ENCODE measurements at regions not wholly inside any gene's neighbourhood (a gene's known extent, or its start where the extent isn't known, plus 50 kb on each side); places are given as distances from the start of the nearest gene placed in this dataset.
A peak's percentile ranks its signal among the peaks of the same experiment; 100 is the strongest.
"Not testable (repeated sequence)": the region's sequence is repeated elsewhere in the genome, so short reads cannot be mapped to it uniquely, and the experiment has no call there.

GRCh38 chrX:138929926-138930582, 218.5 kb upstream of the FGF13 start:
- no peak for DNase-seq (ENCODE audit: low spot score)

- DNase-seq (ENCODE audit: low spot score) = no peak
Measured at GRCh38 chrX:138928737-138929459, 217.4 kb upstream of the FGF13 start.

DNA sequence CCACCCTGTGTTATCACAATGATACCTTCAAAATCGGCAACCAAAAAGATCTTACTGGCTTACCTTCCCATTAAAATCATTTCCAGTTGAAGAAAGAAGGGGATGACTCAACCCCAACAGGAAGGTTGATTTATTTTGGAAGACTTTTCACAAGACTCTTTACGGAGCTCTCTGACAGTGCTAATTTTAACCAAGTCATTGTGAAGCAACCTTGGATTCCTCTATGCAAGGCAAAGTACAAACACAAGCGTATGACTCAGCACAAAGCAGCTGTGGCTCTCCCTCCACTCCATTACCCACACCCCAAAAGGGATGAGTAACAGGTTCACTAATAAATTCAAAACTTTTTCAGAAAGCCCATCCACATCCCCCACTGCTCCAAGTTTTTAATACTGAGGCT, 213.8 kb upstream of the FGF13 start:
- DNase-seq (ENCODE audit: low spot score) = peak; percentile 80

- no peak for DNase-seq (ENCODE audit: low spot score)
Measured at GRCh38 chrX:138923805-138924204, 212.3 kb upstream of the FGF13 start.

- no peak for DNase-seq (ENCODE audit: low spot score)
Measured at GRCh38 chrX:138921031-138921430, 209.5 kb upstream of the FGF13 start.

DNA sequence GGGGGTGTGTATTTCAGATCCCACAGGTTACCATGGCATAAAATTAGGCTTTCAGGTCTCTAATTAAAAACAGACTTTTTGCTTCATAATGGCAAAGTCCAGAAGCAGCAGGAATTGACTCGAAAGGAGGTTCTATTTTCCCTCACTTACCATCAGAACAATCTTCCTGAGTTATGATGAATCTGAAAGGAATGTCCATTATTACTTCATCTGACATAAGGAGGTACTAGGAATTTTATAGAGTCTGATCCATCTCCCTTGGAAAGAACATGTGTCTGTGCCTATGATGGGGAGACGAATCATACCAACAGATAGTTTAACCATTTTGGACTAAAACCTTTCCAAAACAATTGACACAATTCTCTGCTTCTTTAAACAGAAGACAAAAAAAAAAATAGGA, 206.3 kb upstream of the FGF13 start:
- DNase-seq (ENCODE audit: low spot score) = peak; percentile 39

- DNase-seq (ENCODE audit: low spot score) = peak; percentile 7
Measured at GRCh38 chrX:138914767-138915166, 203.2 kb upstream of the FGF13 start.

DNA sequence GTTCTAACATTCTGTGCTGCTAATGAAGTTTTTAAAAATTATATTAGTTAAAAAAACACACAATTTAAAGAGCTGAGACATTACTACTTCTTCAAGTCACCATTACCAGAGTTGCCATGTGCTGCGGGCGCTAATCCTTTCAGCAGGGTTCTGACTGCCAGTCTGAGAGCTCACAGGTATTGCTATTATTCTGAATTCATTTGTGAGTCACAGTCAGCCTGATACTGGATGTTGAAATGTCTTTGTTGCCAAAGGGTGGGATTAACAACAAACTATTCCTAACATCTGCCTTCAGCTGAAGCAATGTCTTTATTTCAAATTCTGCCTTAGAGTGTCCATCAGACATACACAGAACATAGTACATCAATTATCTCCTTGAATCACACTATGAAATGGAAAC, 197.1 kb upstream of the FGF13 start:
- no peak for DNase-seq (ENCODE audit: low spot score)

- no peak for DNase-seq (ENCODE audit: low spot score)
Measured at GRCh38 chrX:138897621-138898492, 186.3 kb upstream of the FGF13 start.

DNA sequence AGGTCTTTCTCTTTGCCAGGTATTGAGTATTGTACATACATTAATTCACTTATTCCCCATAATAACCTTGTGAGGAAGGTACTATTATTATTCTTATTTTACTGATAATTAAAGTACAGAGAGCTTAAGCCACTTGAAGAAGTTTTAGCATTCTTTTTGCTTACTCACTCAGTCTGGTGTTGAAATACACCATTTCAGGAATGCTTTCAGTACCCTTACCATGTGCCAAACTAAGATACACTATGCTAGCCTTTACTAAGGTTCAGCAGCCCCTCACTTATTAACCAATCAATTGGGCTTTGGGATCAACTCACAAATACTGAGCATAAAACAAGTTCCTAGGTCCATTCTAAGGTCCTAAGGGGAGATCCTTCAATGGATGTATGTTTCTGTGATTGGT, 179.0 kb upstream of the FGF13 start:
- peak; percentile 15 for DNase-seq (ENCODE audit: low spot score)

GRCh38 chrX:138889149-138889548, 177.6 kb upstream of the FGF13 start:
- no peak for DNase-seq (ENCODE audit: low spot score)

GRCh38 chrX:138886769-138887168, 175.3 kb upstream of the FGF13 start:
- DNase-seq (ENCODE audit: low spot score) = no peak

DNA sequence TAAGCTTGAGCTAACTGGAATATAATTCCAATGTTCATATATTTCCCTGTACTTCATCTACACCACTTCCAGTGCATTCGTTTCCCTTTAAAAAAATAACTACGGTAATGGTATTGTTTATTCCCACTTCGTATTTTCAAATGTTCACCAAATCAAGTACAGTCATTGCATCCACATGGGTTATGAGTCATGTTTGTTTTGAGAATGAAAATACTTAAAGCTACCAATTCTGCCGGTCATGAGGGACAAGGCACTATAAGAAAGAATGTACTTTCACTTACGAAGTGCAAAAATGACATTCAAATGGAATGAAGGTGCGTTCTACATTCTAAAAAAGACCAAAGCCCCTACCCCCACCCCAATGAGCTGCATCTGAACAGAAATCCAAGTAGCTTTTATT, 174.4 kb upstream of the FGF13 start:
- peak; percentile 38 for DNase-seq (ENCODE audit: low spot score)

DNA sequence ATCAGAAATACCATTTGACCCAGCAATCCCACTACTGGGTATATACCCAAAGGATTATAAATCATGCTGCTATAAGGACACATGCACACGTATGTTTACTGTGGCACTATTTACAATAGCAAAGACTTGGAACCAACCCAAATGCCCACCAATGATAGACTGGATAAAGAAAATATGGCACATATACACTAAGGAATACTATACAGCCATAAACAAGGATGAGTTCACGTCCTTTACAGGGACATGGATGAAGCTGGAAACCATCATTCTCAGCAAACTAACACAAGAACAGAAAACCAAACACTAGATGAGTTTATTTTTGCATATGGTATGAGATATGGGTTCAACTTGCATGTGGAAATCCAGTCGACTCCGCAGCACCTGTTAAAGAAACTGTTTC, 168.8 kb upstream of the FGF13 start:
- DNase-seq (ENCODE audit: low spot score) = not testable (repeated sequence)

DNA sequence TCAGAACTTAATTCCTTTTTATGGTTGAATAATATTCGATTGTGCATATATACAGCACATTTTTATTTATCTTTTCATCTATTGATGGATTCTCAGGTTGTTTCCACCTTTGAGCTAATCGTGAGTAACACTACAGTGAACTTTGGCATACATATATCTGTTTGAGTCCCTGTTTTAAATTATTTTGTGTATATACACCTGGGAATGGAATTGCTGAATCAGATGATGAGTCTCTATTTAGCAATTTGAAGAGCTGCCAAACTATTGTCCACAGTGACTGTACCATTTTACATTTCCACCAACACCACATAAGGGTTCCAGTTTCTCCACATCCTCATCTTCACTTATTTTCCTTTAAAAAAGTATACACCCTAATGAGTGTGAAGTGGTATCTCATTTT, 166.2 kb upstream of the FGF13 start:
- DNase-seq (ENCODE audit: low spot score) = no peak

GRCh38 chrX:138875472-138875871, 164.0 kb upstream of the FGF13 start:
- no peak for DNase-seq (ENCODE audit: low spot score)

DNA sequence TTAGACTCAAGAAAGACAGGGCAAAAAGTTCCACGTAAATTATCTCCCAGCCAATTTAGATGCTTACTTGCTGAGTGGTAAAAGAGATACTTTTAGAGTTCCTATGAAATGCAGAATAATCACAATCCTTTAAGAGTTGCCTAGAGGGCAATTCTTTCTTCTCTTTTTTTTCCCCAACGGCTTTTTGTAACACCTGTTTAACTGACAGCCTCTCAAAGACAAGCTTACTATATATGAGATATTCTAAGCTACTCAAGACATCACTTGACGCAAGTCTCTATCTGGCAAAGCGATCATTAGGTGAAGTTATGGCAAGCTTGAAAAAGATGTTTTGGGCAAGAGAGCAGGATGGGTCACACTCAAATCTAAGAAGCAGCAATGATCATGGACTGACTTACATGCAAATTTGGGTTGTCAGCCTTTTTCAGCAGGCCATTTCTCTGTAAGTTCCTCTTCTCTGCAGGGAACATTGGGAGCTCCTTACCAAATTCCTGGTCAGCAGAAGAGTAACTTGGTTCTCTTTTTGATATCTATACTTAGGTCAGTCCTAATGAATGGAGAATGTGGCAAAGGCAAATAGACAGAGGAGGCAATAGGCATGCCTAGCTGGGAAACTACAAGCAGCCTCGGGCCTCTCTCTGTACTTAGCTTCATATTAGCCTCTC, 162.9 kb upstream of the FGF13 start:
- no peak for DNase-seq (ENCODE audit: low spot score)

GRCh38 chrX:138873640-138874039, 162.1 kb upstream of the FGF13 start:
- DNase-seq (ENCODE audit: low spot score) = not testable (repeated sequence)

DNA sequence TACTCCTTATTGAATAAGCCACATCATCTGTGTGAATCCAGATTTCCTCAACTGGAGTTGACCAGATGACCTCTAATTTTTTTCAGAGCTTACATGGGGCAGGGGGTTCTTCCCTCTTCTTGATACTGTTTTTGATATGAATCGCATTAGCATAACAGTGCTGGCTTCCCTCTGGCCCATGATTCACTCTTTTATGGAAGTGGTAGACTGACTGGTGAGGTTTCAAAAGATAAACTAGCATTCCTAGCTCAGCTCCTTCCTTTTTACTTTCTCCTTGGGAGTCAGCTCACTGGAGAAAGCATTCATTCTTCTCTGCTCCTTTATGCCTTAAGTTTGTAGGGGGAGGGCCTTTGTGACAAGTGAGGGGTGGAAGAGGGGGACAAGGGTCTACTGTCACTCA, 161.0 kb upstream of the FGF13 start:
- DNase-seq (ENCODE audit: low spot score) = no peak

GRCh38 chrX:138871739-138872138, 160.2 kb upstream of the FGF13 start:
- no peak for DNase-seq (ENCODE audit: low spot score)

DNA sequence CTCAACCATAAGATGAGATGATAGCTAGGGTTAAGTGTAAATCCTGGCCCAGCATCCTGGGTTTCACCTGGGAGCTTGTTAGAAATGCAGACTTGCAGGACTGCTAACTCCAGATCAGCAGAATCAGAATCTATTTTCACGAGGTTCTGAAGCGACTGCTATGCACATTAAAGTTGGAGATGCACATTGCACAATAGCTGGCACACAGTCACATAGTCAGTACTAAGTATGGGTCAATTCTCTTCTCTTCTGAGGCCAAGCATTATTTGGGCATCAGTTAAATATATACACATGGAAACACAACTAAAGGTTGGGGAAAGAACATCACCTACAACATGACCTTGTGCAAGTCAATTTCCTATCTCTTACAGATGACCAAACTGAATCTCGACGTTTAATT, 155.1 kb upstream of the FGF13 start:
- peak; percentile 7 for DNase-seq (ENCODE audit: low spot score)

DNA sequence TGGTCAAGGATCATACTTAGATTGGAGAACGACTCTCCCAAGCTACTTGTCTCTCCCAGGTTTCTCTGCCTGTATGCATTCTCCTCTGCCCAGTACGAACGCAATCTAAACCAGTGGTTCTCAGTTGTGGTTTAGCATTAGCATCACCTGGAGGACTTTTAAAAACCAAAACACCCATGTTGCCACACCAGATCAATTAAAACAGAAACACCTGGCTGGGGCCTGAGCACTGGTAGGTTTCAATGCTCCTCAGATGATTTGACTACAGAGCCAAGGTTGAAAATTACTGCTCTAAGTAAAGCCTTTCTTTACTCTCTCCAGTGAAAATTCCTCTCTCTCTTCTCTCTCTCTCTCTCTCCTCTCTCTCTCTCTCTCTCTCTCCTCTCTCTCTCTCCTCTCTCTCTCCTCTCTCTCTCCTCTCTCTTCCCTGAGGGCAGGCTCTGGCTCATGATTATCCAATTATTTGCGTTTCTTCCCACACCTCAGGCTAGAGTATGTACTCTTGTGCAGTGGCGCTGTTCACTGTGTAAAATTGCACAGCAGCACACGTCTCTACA, 153.7 kb upstream of the FGF13 start:
- no peak for DNase-seq (ENCODE audit: low spot score)

All from AG20443 (cell line).